GM12878 (cell line): ENCODE measurements at regions not wholly inside any gene's neighbourhood (a gene's known extent, or its start where the extent isn't known, plus 50 kb on each side); places are given as distances from the start of the nearest gene placed in this dataset.

Experiments
- CEBPB ChIP-seq, 2 experiments: fragments of 150-350 bp in 1 of 2; IDR thresholded peaks; 2 replicates each; pipeline ENCODE4 v1.6.1; 2012 to 2014; ENCODE audit warnings: low read depth in 2 of 2, low read length in 2 of 2, borderline replicate concordance in 1 of 2, inconsistent platforms in 1 of 2
- SIX5 ChIP-seq: IDR thresholded peaks from 2 replicates; pipeline ENCODE4 v1.6.1; 2011; ENCODE audit warnings: mild to moderate bottlenecking, low read depth, low read length, moderate library complexity; ENCODE audit not compliant: severe bottlenecking
- ZNF622 ChIP-seq: fragments of 450-650 bp; IDR thresholded peaks from 2 replicates; pipeline ENCODE4 v1.6.1; 2017; ENCODE audit warnings: mild to moderate bottlenecking, inconsistent platforms
- TF ChIP-seq, protein P1 (sequence below): fragments of 450-650 bp; IDR thresholded peaks from 2 replicates; pipeline ENCODE4 v1.6.1; 2017; ENCODE audit warnings: mild to moderate bottlenecking, moderate library complexity
- TF ChIP-seq, protein P2 (sequence below): fragments of 450-650 bp; formaldehyde crosslinking; IDR thresholded peaks from 2 replicates; pipeline ENCODE4 v1.4.0; 2020; ENCODE audit warnings: mild to moderate bottlenecking, moderate library complexity

DNA sequence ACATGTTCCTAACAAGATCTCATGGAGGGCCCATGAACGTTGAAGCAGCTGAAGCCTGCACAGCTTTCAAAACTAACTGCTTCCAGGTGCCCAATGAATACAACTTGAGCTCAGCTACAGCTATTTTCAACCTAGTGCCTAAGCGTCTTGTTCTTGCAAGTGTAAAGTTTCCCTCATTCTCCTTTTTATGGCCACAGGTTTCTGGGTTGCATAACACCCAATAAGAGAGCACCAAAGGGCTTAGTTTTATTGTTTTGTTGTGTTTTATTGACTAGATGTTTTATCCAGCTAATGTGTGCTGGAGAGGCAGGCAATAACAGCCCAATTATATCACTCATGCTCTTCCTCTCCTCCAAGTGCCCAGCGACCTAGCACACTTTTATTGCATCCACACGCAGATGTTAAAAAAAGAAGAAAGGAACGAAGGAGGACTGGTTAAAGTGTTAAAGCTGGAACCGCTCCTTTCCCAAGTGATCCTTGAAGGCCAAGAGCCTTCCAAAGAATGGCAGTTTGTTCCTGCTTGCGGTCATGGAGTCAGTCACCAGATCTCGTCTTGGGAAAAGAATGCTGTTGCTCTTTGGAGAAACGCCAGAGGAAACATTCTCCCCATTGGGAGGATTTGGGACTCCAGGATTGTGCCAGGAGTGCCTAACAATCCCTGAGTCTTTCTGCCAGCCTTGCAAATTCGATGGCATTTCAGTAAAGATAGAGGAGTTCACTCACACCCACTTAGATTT is 156.9 kb downstream of the MEX3B start (continued):
- TF ChIP-seq, protein P1, sequence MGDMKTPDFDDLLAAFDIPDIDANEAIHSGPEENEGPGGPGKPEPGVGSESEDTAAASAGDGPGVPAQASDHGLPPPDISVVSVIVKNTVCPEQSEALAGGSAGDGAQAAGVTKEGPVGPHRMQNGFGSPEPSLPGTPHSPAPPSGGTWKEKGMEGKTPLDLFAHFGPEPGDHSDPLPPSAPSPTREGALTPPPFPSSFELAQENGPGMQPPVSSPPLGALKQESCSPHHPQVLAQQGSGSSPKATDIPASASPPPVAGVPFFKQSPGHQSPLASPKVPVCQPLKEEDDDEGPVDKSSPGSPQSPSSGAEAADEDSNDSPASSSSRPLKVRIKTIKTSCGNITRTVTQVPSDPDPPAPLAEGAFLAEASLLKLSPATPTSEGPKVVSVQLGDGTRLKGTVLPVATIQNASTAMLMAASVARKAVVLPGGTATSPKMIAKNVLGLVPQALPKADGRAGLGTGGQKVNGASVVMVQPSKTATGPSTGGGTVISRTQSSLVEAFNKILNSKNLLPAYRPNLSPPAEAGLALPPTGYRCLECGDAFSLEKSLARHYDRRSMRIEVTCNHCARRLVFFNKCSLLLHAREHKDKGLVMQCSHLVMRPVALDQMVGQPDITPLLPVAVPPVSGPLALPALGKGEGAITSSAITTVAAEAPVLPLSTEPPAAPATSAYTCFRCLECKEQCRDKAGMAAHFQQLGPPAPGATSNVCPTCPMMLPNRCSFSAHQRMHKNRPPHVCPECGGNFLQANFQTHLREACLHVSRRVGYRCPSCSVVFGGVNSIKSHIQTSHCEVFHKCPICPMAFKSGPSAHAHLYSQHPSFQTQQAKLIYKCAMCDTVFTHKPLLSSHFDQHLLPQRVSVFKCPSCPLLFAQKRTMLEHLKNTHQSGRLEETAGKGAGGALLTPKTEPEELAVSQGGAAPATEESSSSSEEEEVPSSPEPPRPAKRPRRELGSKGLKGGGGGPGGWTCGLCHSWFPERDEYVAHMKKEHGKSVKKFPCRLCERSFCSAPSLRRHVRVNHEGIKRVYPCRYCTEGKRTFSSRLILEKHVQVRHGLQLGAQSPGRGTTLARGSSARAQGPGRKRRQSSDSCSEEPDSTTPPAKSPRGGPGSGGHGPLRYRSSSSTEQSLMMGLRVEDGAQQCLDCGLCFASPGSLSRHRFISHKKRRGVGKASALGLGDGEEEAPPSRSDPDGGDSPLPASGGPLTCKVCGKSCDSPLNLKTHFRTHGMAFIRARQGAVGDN: no peak
- no peak for TF ChIP-seq ZNF622
- TF ChIP-seq CEBPB (IDR thresholded peaks at IDR 0.05; ENCODE audit: borderline replicate concordance in 1 of 2, low read depth in 2 of 2, low read length in 2 of 2): no peak
- TF ChIP-seq, protein P2, sequence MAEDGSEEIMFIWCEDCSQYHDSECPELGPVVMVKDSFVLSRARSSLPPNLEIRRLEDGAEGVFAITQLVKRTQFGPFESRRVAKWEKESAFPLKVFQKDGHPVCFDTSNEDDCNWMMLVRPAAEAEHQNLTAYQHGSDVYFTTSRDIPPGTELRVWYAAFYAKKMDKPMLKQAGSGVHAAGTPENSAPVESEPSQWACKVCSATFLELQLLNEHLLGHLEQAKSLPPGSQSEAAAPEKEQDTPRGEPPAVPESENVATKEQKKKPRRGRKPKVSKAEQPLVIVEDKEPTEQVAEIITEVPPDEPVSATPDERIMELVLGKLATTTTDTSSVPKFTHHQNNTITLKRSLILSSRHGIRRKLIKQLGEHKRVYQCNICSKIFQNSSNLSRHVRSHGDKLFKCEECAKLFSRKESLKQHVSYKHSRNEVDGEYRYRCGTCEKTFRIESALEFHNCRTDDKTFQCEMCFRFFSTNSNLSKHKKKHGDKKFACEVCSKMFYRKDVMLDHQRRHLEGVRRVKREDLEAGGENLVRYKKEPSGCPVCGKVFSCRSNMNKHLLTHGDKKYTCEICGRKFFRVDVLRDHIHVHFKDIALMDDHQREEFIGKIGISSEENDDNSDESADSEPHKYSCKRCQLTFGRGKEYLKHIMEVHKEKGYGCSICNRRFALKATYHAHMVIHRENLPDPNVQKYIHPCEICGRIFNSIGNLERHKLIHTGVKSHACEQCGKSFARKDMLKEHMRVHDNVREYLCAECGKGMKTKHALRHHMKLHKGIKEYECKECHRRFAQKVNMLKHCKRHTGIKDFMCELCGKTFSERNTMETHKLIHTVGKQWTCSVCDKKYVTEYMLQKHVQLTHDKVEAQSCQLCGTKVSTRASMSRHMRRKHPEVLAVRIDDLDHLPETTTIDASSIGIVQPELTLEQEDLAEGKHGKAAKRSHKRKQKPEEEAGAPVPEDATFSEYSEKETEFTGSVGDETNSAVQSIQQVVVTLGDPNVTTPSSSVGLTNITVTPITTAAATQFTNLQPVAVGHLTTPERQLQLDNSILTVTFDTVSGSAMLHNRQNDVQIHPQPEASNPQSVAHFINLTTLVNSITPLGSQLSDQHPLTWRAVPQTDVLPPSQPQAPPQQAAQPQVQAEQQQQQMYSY (CRISPR knock-in tag): no peak
- TF ChIP-seq SIX5: no peak
